GM23248 (cell line): ENCODE measurements at regions not wholly inside any gene's neighbourhood (a gene's known extent, or its start where the extent isn't known, plus 50 kb on each side); places are given as distances from the start of the nearest gene placed in this dataset.

Experiments used
- DNase-seq: peaks from one replicate; pipeline ENCODE4 v3.0.0-alpha.2; 2015
- H2AFZ ChIP-seq: fragments of 200-600 bp; sonication (generic); 2 replicates; pipeline ENCODE4 v1.6.1; 2016; ENCODE audit warnings: antibody characterized with exemption
- H3F3A ChIP-seq: fragments of 200-600 bp; sonication (generic); 2 replicates; pipeline ENCODE4 v1.6.1; 2016; ENCODE audit warnings: mild to moderate bottlenecking, antibody characterized with exemption, mixed run types; ENCODE audit not compliant: insufficient read depth
- H3K27ac ChIP-seq: fragments of 200-600 bp; sonication (generic); 2 replicates; pipeline ENCODE4 v1.5.1; 2016; ENCODE audit warnings: mild to moderate bottlenecking
- H3K27me3 ChIP-seq: fragments of 200-600 bp; sonication (generic); replicated peaks from 2 replicates; pipeline ENCODE4 v1.6.1; 2016; ENCODE audit warnings: mild to moderate bottlenecking; ENCODE audit not compliant: insufficient read depth
- H3K36me3 ChIP-seq: fragments of 200-600 bp; sonication (generic); 2 replicates; pipeline ENCODE4 v1.6.1; 2016; ENCODE audit warnings: low read depth, mild to moderate bottlenecking
- H3K4me1 ChIP-seq: fragments of 200-600 bp; sonication (generic); 2 replicates; pipeline ENCODE4 v1.6.1; 2016; ENCODE audit warnings: mild to moderate bottlenecking; ENCODE audit not compliant: insufficient read depth
- H3K4me2 ChIP-seq: fragments of 200-600 bp; sonication (generic); one replicate; pipeline ENCODE4 v1.6.1; 2016; ENCODE audit warnings: mild to moderate bottlenecking; ENCODE audit not compliant: unreplicated experiment
- H3K4me3 ChIP-seq: fragments of 200-600 bp; sonication (generic); 2 replicates; pipeline ENCODE4 v1.5.1; 2016; ENCODE audit warnings: mild to moderate bottlenecking
- H3K79me2 ChIP-seq: fragments of 200-600 bp; sonication (generic); 2 replicates; pipeline ENCODE4 v1.6.1; 2016; ENCODE audit warnings: mild to moderate bottlenecking; ENCODE audit not compliant: insufficient read depth
- H3K9ac ChIP-seq: fragments of 200-600 bp; sonication (generic); 2 replicates; pipeline ENCODE4 v1.6.1; 2016; ENCODE audit warnings: mild to moderate bottlenecking
- H3K9me2 ChIP-seq: fragments of 200-600 bp; sonication (generic); 2 replicates; pipeline ENCODE4 v1.6.1; 2016; ENCODE audit warnings: mixed run types, mild to moderate bottlenecking, moderate library complexity; ENCODE audit not compliant: insufficient read depth
- H3K9me3 ChIP-seq: fragments of 200-600 bp; sonication (generic); one replicate; pipeline ENCODE4 v1.6.1; 2017; ENCODE audit warnings: low read depth
- H4K20me1 ChIP-seq: fragments of 200-600 bp; sonication (generic); 2 replicates; pipeline ENCODE4 v1.6.0; 2016; ENCODE audit not compliant: insufficient read depth
- EZH2 ChIP-seq: fragments of 200-600 bp; sonication (generic); IDR thresholded peaks from 2 replicates; pipeline ENCODE4 v1.6.1; 2018; ENCODE audit warnings: antibody characterized with exemption, mild to moderate bottlenecking; ENCODE audit not compliant: insufficient read depth, poor library complexity, severe bottlenecking
- EZH2phosphoT487 ChIP-seq: fragments of 200-600 bp; sonication (generic); IDR thresholded peaks from 2 replicates; pipeline ENCODE4 v1.6.1; 2018; ENCODE audit warnings: antibody characterized with exemption, moderate library complexity, mild to moderate bottlenecking, low read depth; ENCODE audit not compliant: insufficient read depth
- WGBS, 2 experiments: methylation state at CpG; one replicate each; pipeline ENCODE4 v1.1.6; 2015 to 2017; ENCODE audit warnings: low lambda C conversion rate in 2 of 2, low coverage in 1 of 2; ENCODE audit errors: missing lambda C conversion rate in 2 of 2; 5-methylcytosine and 5-hydroxymethylcytosine counted together
- in situ Hi-C: fragments of 300-500 bp; cut with MboI; formaldehyde crosslinking; loops from 2 replicates; pipeline ENCODE4 v1.15.0; 2020

- H3K4me2 ChIP-seq = no peak overlapping the region
- peaks cover 15% of the 10 kb centered on the region for H3F3A ChIP-seq
- no peaks in the 10 kb centered on the region for H4K20me1 ChIP-seq
- no peak for DNase-seq
- no peaks in the 10 kb centered on the region for H3K9me2 ChIP-seq
- peaks cover 23% of the 10 kb centered on the region for H3K4me1 ChIP-seq
- H3K36me3 ChIP-seq = no peaks in the 10 kb centered on the region
- H3K9me3 ChIP-seq = no peaks in the 10 kb centered on the region
- H2AFZ ChIP-seq = no peak overlapping the region
- H3K4me3 ChIP-seq = no peak overlapping the region
- WGBS, 2 experiments = 94 to 97% methylated on average over 4 of the region's 4 CpGs
- TF ChIP-seq EZH2 = no peak
- TF ChIP-seq EZH2phosphoT487 = no peak
- in situ Hi-C loops = no loop called here
- H3K9ac ChIP-seq = no peak overlapping the region
- no peaks in the 10 kb centered on the region for H3K79me2 ChIP-seq
- no peak overlapping the region for H3K27ac ChIP-seq
- no peaks in the 10 kb centered on the region for H3K27me3 ChIP-seq
Measured at GRCh38 chr10:78934994-78935602, 133.7 kb upstream of the ZMIZ1 start.

GRCh38 chr10:78935697-78936407 is 132.9 kb upstream of the ZMIZ1 start:
- no peak overlapping the region for H3K27ac ChIP-seq
- TF ChIP-seq EZH2phosphoT487 = no peak
- no peak for TF ChIP-seq EZH2
- H3K4me1 ChIP-seq = peaks cover 18% of the 10 kb centered on the region
- H3F3A ChIP-seq = peaks cover 15% of the 10 kb centered on the region
- no peak overlapping the region for H3K4me3 ChIP-seq
- no peaks in the 10 kb centered on the region for H3K79me2 ChIP-seq
- no peak overlapping the region for H3K4me2 ChIP-seq
- H4K20me1 ChIP-seq = no peaks in the 10 kb centered on the region
- DNase-seq = no peak
- 93 to 94% methylated on average over 12 of the region's 12 CpGs for WGBS, 2 experiments
- H2AFZ ChIP-seq = no peak overlapping the region
- no peaks in the 10 kb centered on the region for H3K27me3 ChIP-seq
- no peaks in the 10 kb centered on the region for H3K9me3 ChIP-seq
- H3K36me3 ChIP-seq = no peaks in the 10 kb centered on the region
- no peak overlapping the region for H3K9ac ChIP-seq
- in situ Hi-C loops = no loop called here
- no peaks in the 10 kb centered on the region for H3K9me2 ChIP-seq

- Histone ChIP-seq H3K4me1 (peaks cover 10% of the 10 kb centered on the region), H2AFZ (no peak overlapping the region)
Measured at GRCh38 chr10:78936412-78937342, 132.1 kb upstream of the ZMIZ1 start.

GRCh38 chr10:78937393-78937792 is 131.4 kb upstream of the ZMIZ1 start:
- no peak overlapping the region for H3K4me2 ChIP-seq
- 97% methylated on average over 5 of the region's 5 CpGs for WGBS, 2 experiments
- in situ Hi-C loops = no loop called here

More at GRCh38 chr10:78936412-78937342, 132.1 kb upstream of the ZMIZ1 start:
- H3K9me2 ChIP-seq = no peaks in the 10 kb centered on the region
- 95 to 96% methylated on average over 13 of the region's 13 CpGs for WGBS, 2 experiments
- H3K27me3 ChIP-seq = no peaks in the 10 kb centered on the region
- H3K4me3 ChIP-seq = no peak overlapping the region
- H3K4me2 ChIP-seq = no peak overlapping the region
- no peaks in the 10 kb centered on the region for H3K79me2 ChIP-seq
- no peak for TF ChIP-seq EZH2
- no peak for TF ChIP-seq EZH2phosphoT487
- peaks cover 10% of the 10 kb centered on the region for H3F3A ChIP-seq
- H3K36me3 ChIP-seq = no peaks in the 10 kb centered on the region
- H3K9ac ChIP-seq = no peak overlapping the region
- no peak for DNase-seq
- H4K20me1 ChIP-seq = no peaks in the 10 kb centered on the region
- no peak overlapping the region for H3K27ac ChIP-seq
- H3K9me3 ChIP-seq = no peaks in the 10 kb centered on the region
- in situ Hi-C loops = no loop called here

More at GRCh38 chr10:78937393-78937792, 131.4 kb upstream of the ZMIZ1 start:
- H3K27ac ChIP-seq = no peak overlapping the region
- no peaks in the 10 kb centered on the region for H4K20me1 ChIP-seq
- H3K79me2 ChIP-seq = no peaks in the 10 kb centered on the region
- H3K4me3 ChIP-seq = no peak overlapping the region
- peaks cover 5% of the 10 kb centered on the region for H3F3A ChIP-seq
- no peak for TF ChIP-seq EZH2phosphoT487
- TF ChIP-seq EZH2 = no peak
- no peak for DNase-seq
- H3K9me3 ChIP-seq = no peaks in the 10 kb centered on the region
- H3K9me2 ChIP-seq = no peaks in the 10 kb centered on the region
- H3K9ac ChIP-seq = no peak overlapping the region
- H2AFZ ChIP-seq = no peak overlapping the region
- no peaks in the 10 kb centered on the region for H3K27me3 ChIP-seq
- H3K36me3 ChIP-seq = no peaks in the 10 kb centered on the region
- peaks cover 3% of the 10 kb centered on the region; the same call in 1 of the 2 replicates for H3K4me1 ChIP-seq
